A549 (cell line): ENCODE measurements at regions not wholly inside any gene's neighbourhood (a gene's known extent, or its start where the extent isn't known, plus 50 kb on each side); places are given as distances from the start of the nearest gene placed in this dataset.

Experiments
- ATAC-seq, 2 experiments: fragments of 200-7000 bp in 1 of 2; fragments of >200 bp in 1 of 2; cut with Nextera tagmentation in 1 of 2; cut with Tn5 transposase in 1 of 2; 3 replicates each; pipeline versions ENCODE4 v1.8.0 to v1.9.1; 2018 to 2020; ENCODE audit warnings: mild to moderate bottlenecking in 1 of 2, moderate library complexity in 1 of 2
- CTCF ChIA-PET: fragments of 300-600 bp; sonication (Branson Sonifier 250); formaldehyde crosslinking; extraction: SDS; loops from one replicate; lab custom pipeline; 2021; ENCODE audit warnings: antibody characterized with exemption, inconsistent platforms; lab: Yijun Ruan, JAX
- POLR2A ChIA-PET: fragments of 350-600 bp; formaldehyde crosslinking; extraction: SDS; loops from one replicate; lab custom pipeline; 2021; ENCODE audit warnings: antibody characterized with exemption, inconsistent platforms; lab: Yijun Ruan, JAX
- DNase-seq, 2 experiments: peaks; one replicate each; pipeline versions ENCODE4 v3.0.0 to v3.0.0-alpha.2; 2011 to 2016; ENCODE audit warnings: low read depth in 1 of 2, low spot score in 1 of 2
- FAIRE-seq: peaks from 2 replicates; lab custom pipeline; 2011; peaks lifted over from hg19 to GRCh38; lab: Jason Lieb, UNC
- H3K27ac ChIP-seq, 2 experiments: fragments of >200 bp; sonication (Bioruptor Twin); formaldehyde crosslinking; 3 replicates each; pipeline ENCODE4 v1.5.1; 2016 to 2017
- H3K4me1 ChIP-seq: fragments of >200 bp; sonication (Bioruptor Twin); formaldehyde crosslinking; 3 replicates; pipeline ENCODE4 v1.6.1; 2016
- H3K4me2 ChIP-seq: fragments of >200 bp; sonication (Bioruptor Twin); formaldehyde crosslinking; 3 replicates; pipeline ENCODE4 v1.6.1; 2016
- H3K4me3 ChIP-seq: fragments of >200 bp; sonication (Bioruptor Twin); formaldehyde crosslinking; 3 replicates; pipeline ENCODE4 v1.5.1; 2016
- H3K9me3 ChIP-seq: fragments of >200 bp; sonication (Bioruptor Twin); formaldehyde crosslinking; 3 replicates; pipeline ENCODE4 v1.6.1; 2016
- BCL3 ChIP-seq: fragments of >200 bp; sonication (Bioruptor Twin); formaldehyde crosslinking; IDR thresholded peaks from 3 replicates; pipeline ENCODE4 v1.6.1; 2016
- BHLHE40 ChIP-seq: IDR thresholded peaks from 2 replicates; pipeline ENCODE4 v1.6.1; 2012; ENCODE audit warnings: low read depth, low read length, inconsistent platforms
- CBX8 ChIP-seq: fragments of 200-600 bp; sonication (generic); IDR thresholded peaks from 2 replicates; pipeline ENCODE4 v1.6.1; 2016
- CHD4 ChIP-seq: fragments of 200-600 bp; sonication (generic); IDR thresholded peaks from 2 replicates; pipeline ENCODE4 v1.6.1; 2016; ENCODE audit warnings: antibody characterized with exemption, mild to moderate bottlenecking, borderline replicate concordance
- CTCF ChIP-seq: fragments of >200 bp; sonication (Bioruptor Twin); formaldehyde crosslinking; IDR thresholded peaks from 3 replicates; pipeline ENCODE4 v1.5.1; 2016
- E2F6 ChIP-seq: IDR thresholded peaks from 2 replicates; pipeline ENCODE4 v1.6.1; 2012; ENCODE audit warnings: low read depth, borderline replicate concordance
- ESRRA ChIP-seq: fragments of 150-350 bp; IDR thresholded peaks from 2 replicates; pipeline ENCODE4 v1.6.1; 2014; ENCODE audit warnings: mild to moderate bottlenecking, low read length, borderline replicate concordance
- HOXA7 ChIP-seq: fragments of 250-450 bp; sonication (Bioruptor Pico); IDR thresholded peaks from 2 replicates; pipeline ENCODE4 v1.5.0; 2020; ENCODE audit warnings: mild to moderate bottlenecking, moderate library complexity
- HOXB13 ChIP-seq: fragments of 250-450 bp; sonication (Bioruptor Pico); IDR thresholded peaks from 2 replicates; pipeline ENCODE4 v1.5.0; 2020; ENCODE audit warnings: low read depth, mild to moderate bottlenecking, moderate library complexity
- MAZ ChIP-seq: fragments of 150-350 bp; IDR thresholded peaks from 2 replicates; pipeline ENCODE4 v1.6.1; 2014; ENCODE audit warnings: antibody characterized with exemption, low read depth, low read length, borderline replicate concordance
- NFE2L2 ChIP-seq: fragments of 150-350 bp; conservative IDR thresholded peaks from 2 replicates; pipeline ENCODE4 v1.6.1; 2014; ENCODE audit warnings: low read length
- NR3C1 ChIP-seq: fragments of >200 bp; sonication (Bioruptor Twin); formaldehyde crosslinking; IDR thresholded peaks from 3 replicates; pipeline ENCODE4 v1.6.1; 2017
- PHF8 ChIP-seq: fragments of 200-600 bp; sonication (generic); IDR thresholded peaks from 2 replicates; pipeline ENCODE4 v1.6.1; 2016; ENCODE audit warnings: low read depth, mild to moderate bottlenecking, antibody characterized with exemption, moderate library complexity, borderline replicate concordance
- POLR2A ChIP-seq: IDR thresholded peaks from 2 replicates; pipeline ENCODE4 v1.6.1; 2012; ENCODE audit warnings: mild to moderate bottlenecking, low read length
- RAD21 ChIP-seq, 2 experiments: fragments of >200 bp in 1 of 2; sonication (Bioruptor Twin) in 1 of 2; formaldehyde crosslinking in 1 of 2; IDR thresholded peaks in 1 of 2; conservative IDR thresholded peaks in 1 of 2; 2 replicates in 1 of 2; 3 replicates in 1 of 2; pipeline ENCODE4 v1.6.1; 2012 to 2018; ENCODE audit warnings: inconsistent platforms in 1 of 2
- RARB ChIP-seq: fragments of 250-450 bp; sonication (Bioruptor Pico); IDR thresholded peaks from 2 replicates; pipeline ENCODE4 v1.8.0; 2021; ENCODE audit warnings: mild to moderate bottlenecking, moderate library complexity
- RFX5 ChIP-seq: fragments of 450-650 bp; IDR thresholded peaks from 2 replicates; pipeline ENCODE4 v1.7.1; 2014; ENCODE audit warnings: antibody characterized with exemption, mild to moderate bottlenecking, moderate library complexity
- SMC3 ChIP-seq: fragments of >200 bp; sonication (Bioruptor Twin); formaldehyde crosslinking; IDR thresholded peaks from 3 replicates; pipeline ENCODE4 v1.6.1; 2018; ENCODE audit warnings: inconsistent platforms
- TFCP2L1 ChIP-seq: fragments of 250-450 bp; sonication (Bioruptor Pico); IDR thresholded peaks from 2 replicates; pipeline ENCODE4 v1.5.0; 2021; ENCODE audit warnings: mild to moderate bottlenecking
- TP53 ChIP-seq: fragments of 250-450 bp; sonication (Bioruptor Pico); IDR thresholded peaks from 2 replicates; pipeline ENCODE4 v1.5.0; 2021; ENCODE audit warnings: mild to moderate bottlenecking, moderate library complexity
- ZNF302 ChIP-seq: fragments of 250-450 bp; sonication (Bioruptor Pico); IDR thresholded peaks from 2 replicates; pipeline ENCODE4 v1.9.0; 2021; ENCODE audit warnings: inconsistent platforms, mild to moderate bottlenecking, moderate library complexity
- WGBS: methylation state at CpG from one replicate; pipeline ENCODE4 v1.1.6; 2017; ENCODE audit errors: missing lambda C conversion rate; 5-methylcytosine and 5-hydroxymethylcytosine counted together
- TF ChIP-seq, protein P1 (sequence below): fragments of 450-650 bp; IDR thresholded peaks from 2 replicates; pipeline ENCODE4 v1.6.1; 2014; ENCODE audit warnings: antibody characterized with exemption

DNA sequence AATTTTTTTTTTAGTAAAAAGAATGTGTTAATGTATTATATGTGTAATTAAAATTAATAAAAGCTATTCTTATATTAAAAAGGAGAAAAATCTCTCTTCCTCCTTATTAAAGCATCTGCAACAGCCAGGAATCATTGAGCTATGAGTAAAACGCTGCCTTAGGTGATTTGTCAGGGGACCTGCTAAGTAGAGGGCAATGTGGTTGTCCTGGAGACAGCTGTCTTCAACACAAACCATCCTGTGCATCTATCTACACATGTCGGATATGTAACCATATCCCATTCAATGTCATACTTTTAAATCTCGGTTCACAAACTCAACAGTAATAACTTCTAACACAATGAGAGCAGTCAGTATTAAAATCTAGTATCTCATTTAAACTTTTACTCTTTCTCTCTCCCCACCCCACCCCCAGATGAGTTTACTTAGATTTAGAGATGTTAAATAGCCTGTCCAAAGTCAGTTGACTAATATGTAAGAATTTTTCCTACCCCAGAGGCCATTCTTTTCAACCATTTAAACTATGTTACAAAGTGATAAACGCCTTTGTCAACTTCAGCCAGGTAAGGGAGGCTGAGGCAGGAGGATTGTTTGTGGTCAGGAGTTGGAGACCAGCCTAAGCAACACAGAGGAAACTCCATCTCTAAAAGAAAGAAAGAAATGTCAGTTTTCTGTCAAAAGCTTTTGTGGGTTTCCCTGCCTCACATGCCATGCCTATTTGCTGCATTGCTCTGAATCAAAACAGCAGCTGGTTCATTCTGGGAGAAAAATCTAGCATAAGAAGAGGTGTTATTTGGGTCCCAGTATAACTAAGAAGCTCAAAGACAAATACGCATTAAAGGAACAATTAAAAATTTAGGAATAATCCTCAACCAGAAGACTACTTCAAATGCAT lies 413.7 kb upstream of the CCDC196 start:
- Histone ChIP-seq H3K9me3 (no peaks in the 10 kb centered on the region), H3K4me3 (no peak overlapping the region), H3K4me1 (no peaks in the 10 kb centered on the region), H3K27ac (no peak overlapping the region), H3K4me2 (no peak overlapping the region)
- ChIA-PET CTCF (interaction anchor here (0.5 to 1.9 kb wide), 3 partner anchors 28 to 908 kb away, joined by 3 to 6 read pairs (median 3); no protein-coding TSS in a partner anchor), POLR2A (no interaction called here)
- WGBS, result 34% methylated on average over 5 of the region's 5 CpGs
- no peak for TF ChIP-seq ESRRA
- no peak for TF ChIP-seq BHLHE40
- TF ChIP-seq HOXA7, result no peak
- no peak for TF ChIP-seq TP53 (CRISPR knock-in tag)
- no peak for TF ChIP-seq CBX8
- no peak for TF ChIP-seq PHF8
- TF ChIP-seq, protein P1, sequence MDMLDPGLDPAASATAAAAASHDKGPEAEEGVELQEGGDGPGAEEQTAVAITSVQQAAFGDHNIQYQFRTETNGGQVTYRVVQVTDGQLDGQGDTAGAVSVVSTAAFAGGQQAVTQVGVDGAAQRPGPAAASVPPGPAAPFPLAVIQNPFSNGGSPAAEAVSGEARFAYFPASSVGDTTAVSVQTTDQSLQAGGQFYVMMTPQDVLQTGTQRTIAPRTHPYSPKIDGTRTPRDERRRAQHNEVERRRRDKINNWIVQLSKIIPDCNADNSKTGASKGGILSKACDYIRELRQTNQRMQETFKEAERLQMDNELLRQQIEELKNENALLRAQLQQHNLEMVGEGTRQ, result no peak
- no peak for TF ChIP-seq RFX5
- no peak for TF ChIP-seq RARB (CRISPR knock-in tag)
- no peak for TF ChIP-seq ZNF302 (CRISPR knock-in tag)
- no peak for TF ChIP-seq MAZ
- no peak for TF ChIP-seq E2F6
- TF ChIP-seq CTCF, result no peak
- no peak for TF ChIP-seq RAD21 (conservative IDR thresholded peaks at IDR 0.05 in 1 of 2, IDR thresholded peaks at IDR 0.05 in 1 of 2)
- no peak for TF ChIP-seq SMC3
- no peak for TF ChIP-seq CHD4
- no peak for TF ChIP-seq POLR2A
- TF ChIP-seq BCL3, result no peak
- TF ChIP-seq TFCP2L1, result no peak
- TF ChIP-seq NFE2L2, result no peak
- ATAC-seq (no peak), DNase-seq (no peak), FAIRE-seq (no peak)

GRCh38 chr14:66074537-66074936 lies 411.6 kb upstream of the CCDC196 start:
- Histone ChIP-seq H3K4me3 (no peak overlapping the region), H3K9me3 (no peaks in the 10 kb centered on the region)
- FAIRE-seq, result no peak
- TF ChIP-seq BCL3, result no peak
- TF ChIP-seq HOXB13 (CRISPR knock-in tag), result no peak
- TF ChIP-seq NR3C1, result no peak
- TF ChIP-seq, all 56 proteins: peak for 0
- WGBS, result 72% methylated on average over 4 of the region's 4 CpGs
- POLR2A ChIA-PET, result no interaction called here
- Histone ChIP-seq H3K27ac (no peak overlapping the region), H3K4me2 (no peak overlapping the region), H3K4me1 (no peaks in the 10 kb centered on the region)
- CTCF ChIA-PET, result interaction anchor here (0.7 to 1.3 kb wide), 4 partner anchors 8 to 659 kb away, joined by 3 read pairs; no protein-coding TSS in a partner anchor
- ATAC-seq (no peak), DNase-seq (no peak)
